ENCODE measurements at regions not wholly inside any gene's neighbourhood (a gene's known extent, or its start where the extent isn't known, plus 50 kb on each side); places are given as distances from the start of the nearest gene placed in this dataset.

DNA sequence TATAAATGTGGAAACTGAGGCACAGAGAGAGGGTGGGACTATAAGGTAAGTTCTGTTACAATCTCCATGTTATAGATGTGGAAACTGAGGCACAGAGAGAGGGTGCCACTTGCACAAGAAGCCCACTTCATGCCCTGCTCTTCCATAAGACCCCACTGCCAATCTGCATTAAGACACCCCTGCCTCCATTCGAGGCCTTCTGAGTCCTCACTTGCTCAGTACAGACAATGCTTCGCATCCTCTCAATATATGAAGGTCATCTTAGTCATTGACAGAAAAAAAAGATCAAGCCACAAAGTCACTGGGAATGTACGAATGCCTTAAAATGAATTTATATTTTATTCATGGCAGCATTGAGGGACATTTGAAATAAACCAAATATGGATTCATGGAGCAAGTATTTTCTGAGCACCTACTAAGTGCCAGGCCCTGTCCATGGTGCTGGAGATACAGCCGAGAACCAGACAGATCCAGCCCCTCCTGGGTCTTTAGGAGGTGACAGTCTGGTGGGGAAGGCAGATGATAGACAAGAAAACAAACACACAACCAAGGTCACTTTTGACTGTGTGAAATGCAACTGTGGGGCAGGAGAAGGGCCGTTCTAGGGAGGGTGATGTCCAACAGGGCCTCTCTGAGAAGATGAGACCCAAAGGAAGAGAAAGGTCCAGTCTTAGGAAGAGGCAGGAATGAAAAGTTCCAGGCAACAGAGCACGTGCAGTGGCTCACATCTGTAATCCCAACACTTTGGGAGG, 92.5 kb upstream of the PTPN1 start:
- Histone ChIP-seq H3K4me2 (ENCODE audit: insufficient read depth, low read length, poor library complexity, severe bottlenecking) (no peak overlapping the region), H3K9me3 (replicated peaks in 1 of 2; ENCODE audit: control insufficient read depth in 2 of 2, insufficient read depth in 1 of 2, low read depth in 1 of 2, low read length in 2 of 2) (peaks cover 0 to 3% of the 10 kb centered on the region in 2 donors), H4K91ac (ENCODE audit: low read depth, low read length, poor library complexity) (no peak overlapping the region), H3K9ac (ENCODE audit: low read depth, low read length, poor library complexity) (no peak overlapping the region), H2AFZ (ENCODE audit: low read length) (no peak overlapping the region), H3K27ac (replicated peaks; ENCODE audit: low read length) (no peak overlapping the region), H2BK15ac (ENCODE audit: low read length) (no peak overlapping the region), H3K36me3 (replicated peaks in 1 of 2; ENCODE audit: control insufficient read depth in 2 of 2, insufficient read depth in 2 of 2, low read length in 2 of 2) (no peaks in the 10 kb centered on the region), H2BK12ac (ENCODE audit: low read length) (no peak overlapping the region), H2BK5ac (ENCODE audit: low read length) (no peak overlapping the region), H3K4me3 (ENCODE audit: low read length in 2 of 2) (no peak overlapping the region), H2AK5ac (ENCODE audit: low read depth, low read length) (no peak overlapping the region), H4K8ac (ENCODE audit: low read depth, low read length) (no peak overlapping the region), H3K4ac (ENCODE audit: low read length) (no peak overlapping the region), H3K4me1 (ENCODE audit: control insufficient read depth in 2 of 2, insufficient read depth in 1 of 2, low read depth in 1 of 2, low read length in 2 of 2) (peaks cover 0 to 6% of the 10 kb centered on the region in 2 donors), H3K14ac (ENCODE audit: low read length) (no peak overlapping the region), H3K27me3 (ENCODE audit: control insufficient read depth in 3 of 3, insufficient read depth in 3 of 3, low read depth in 1 of 3, low read length in 3 of 3) (peaks cover 0 to 12% (median 0%) of the 10 kb centered on the region in 3 experiments), H3K79me1 (ENCODE audit: low read depth, low read length) (no peaks in the 10 kb centered on the region), H2BK120ac (ENCODE audit: low read depth, low read length) (no peak overlapping the region), H3K23ac (ENCODE audit: low read depth, low read length, poor library complexity) (no peak overlapping the region), H3K18ac (ENCODE audit: low read length) (no peak overlapping the region)
- no peak for DNase-seq (ENCODE audit: low spot score)
- no CpG with 5 or more reads among the region's 6 CpGs for WGBS, 2 donors (ENCODE audit: extremely low coverage in 2 of 2, insufficient read length in 2 of 2, insufficient replicate concordance in 1 of 2)

DNA sequence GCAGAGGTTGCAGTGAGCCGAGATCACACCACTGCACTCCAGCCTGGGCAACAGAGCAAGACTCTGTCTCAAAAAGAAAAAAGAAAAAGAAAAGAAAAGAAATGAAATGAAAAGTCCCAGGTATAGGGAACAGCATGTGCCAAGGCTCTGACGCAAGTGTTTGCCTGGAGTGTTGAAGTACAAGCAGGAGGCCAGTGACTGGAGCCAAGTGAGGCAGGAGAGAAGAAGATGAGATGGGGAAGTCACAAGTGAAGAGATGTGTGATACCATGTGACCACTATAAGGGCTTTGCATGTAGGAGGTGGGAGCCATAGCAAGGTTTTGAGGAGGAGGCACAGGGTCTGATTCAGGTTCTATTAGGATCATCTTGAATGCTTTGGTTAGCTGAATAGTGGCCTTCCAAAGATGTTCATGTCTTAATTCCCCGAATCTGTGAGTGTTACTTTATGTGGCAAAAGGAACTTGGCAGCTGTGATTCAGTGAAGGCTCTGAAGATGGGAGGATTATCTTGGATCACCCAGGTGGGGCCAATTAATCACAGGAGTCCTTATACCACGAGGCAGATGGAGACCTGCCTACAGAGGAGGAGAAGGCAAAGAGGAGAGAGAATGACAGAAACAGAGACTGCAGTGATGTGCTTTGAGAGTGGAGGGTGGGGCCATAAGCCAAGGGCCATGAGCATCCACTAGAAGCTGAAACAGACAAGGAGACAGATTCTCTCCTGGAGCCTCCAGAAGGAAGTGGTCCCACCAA, 91.1 kb upstream of the PTPN1 start:
- Histone ChIP-seq H3K4me1 (ENCODE audit: control insufficient read depth in 2 of 2, insufficient read depth in 1 of 2, low read depth in 1 of 2, low read length in 2 of 2) (peaks cover 0 to 6% of the 10 kb centered on the region in 2 donors), H4K91ac (ENCODE audit: low read depth, low read length, poor library complexity) (no peak overlapping the region), H2AK5ac (ENCODE audit: low read depth, low read length) (no peak overlapping the region), H3K36me3 (replicated peaks in 1 of 2; ENCODE audit: control insufficient read depth in 2 of 2, insufficient read depth in 2 of 2, low read length in 2 of 2) (no peaks in the 10 kb centered on the region), H3K9me3 (replicated peaks in 1 of 2; ENCODE audit: control insufficient read depth in 2 of 2, insufficient read depth in 1 of 2, low read depth in 1 of 2, low read length in 2 of 2) (peaks cover 0 to 3% of the 10 kb centered on the region in 2 donors), H3K14ac (ENCODE audit: low read length) (no peak overlapping the region), H2BK5ac (ENCODE audit: low read length) (no peak overlapping the region), H3K23ac (ENCODE audit: low read depth, low read length, poor library complexity) (no peak overlapping the region), H2AFZ (ENCODE audit: low read length) (no peak overlapping the region), H3K4me3 (ENCODE audit: low read length in 2 of 2) (no peak overlapping the region), H2BK15ac (ENCODE audit: low read length) (no peak overlapping the region), H3K18ac (ENCODE audit: low read length) (no peak overlapping the region), H3K27me3 (ENCODE audit: control insufficient read depth in 3 of 3, insufficient read depth in 3 of 3, low read depth in 1 of 3, low read length in 3 of 3) (peaks cover 0 to 19% (median 0%) of the 10 kb centered on the region in 3 experiments), H3K79me1 (ENCODE audit: low read depth, low read length) (no peaks in the 10 kb centered on the region), H2BK12ac (ENCODE audit: low read length) (no peak overlapping the region), H2BK120ac (ENCODE audit: low read depth, low read length) (no peak overlapping the region), H3K4ac (ENCODE audit: low read length) (no peak overlapping the region), H4K8ac (ENCODE audit: low read depth, low read length) (no peak overlapping the region), H3K27ac (replicated peaks; ENCODE audit: low read length) (no peak overlapping the region), H3K4me2 (ENCODE audit: insufficient read depth, low read length, poor library complexity, severe bottlenecking) (no peak overlapping the region), H3K9ac (ENCODE audit: low read depth, low read length, poor library complexity) (no peak overlapping the region)
- no peak for DNase-seq (ENCODE audit: low spot score)
- WGBS, 2 donors (ENCODE audit: extremely low coverage in 2 of 2, insufficient read length in 2 of 2, insufficient replicate concordance in 1 of 2): no CpG with 5 or more reads among the region's 4 CpGs

DNA sequence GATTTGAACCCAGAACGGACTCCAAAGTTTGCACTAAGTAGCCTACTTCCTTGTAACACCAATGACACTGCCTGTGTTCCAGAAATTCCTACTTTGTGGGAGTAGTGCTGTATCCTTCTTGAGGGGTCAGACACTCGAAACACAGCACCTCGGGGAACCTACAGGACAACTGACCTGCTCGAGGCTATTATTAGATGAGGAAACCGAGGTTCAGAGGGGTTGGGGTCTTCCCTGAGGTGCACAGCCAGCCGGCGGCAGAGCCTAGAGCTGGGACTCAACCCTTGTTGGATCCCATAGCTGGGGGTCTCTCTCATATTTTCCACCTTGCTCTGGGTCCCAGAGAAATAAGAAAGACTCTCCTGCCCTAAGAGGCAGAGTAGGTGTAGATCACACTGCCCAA, 89.8 kb upstream of the PTPN1 start:
- H3K18ac ChIP-seq (ENCODE audit: low read length): no peak overlapping the region
- WGBS, 2 donors (ENCODE audit: extremely low coverage in 2 of 2, insufficient read length in 2 of 2, insufficient replicate concordance in 1 of 2): no CpG with 5 or more reads among the region's 7 CpGs
- H2BK12ac ChIP-seq (ENCODE audit: low read length): no peak overlapping the region
- H3K36me3 ChIP-seq (replicated peaks in 1 of 2; ENCODE audit: control insufficient read depth in 2 of 2, insufficient read depth in 2 of 2, low read length in 2 of 2): no peaks in the 10 kb centered on the region
- H2BK5ac ChIP-seq (ENCODE audit: low read length): no peak overlapping the region
- no peak overlapping the region for H4K91ac ChIP-seq (ENCODE audit: low read depth, low read length, poor library complexity)
- H3K27ac ChIP-seq (replicated peaks; ENCODE audit: low read length): no peak overlapping the region
- H3K23ac ChIP-seq (ENCODE audit: low read depth, low read length, poor library complexity): no peak overlapping the region
- H3K9me3 ChIP-seq (replicated peaks in 1 of 2; ENCODE audit: control insufficient read depth in 2 of 2, insufficient read depth in 1 of 2, low read depth in 1 of 2, low read length in 2 of 2): peaks cover 0 to 3% of the 10 kb centered on the region in 2 donors
- no peak overlapping the region for H4K8ac ChIP-seq (ENCODE audit: low read depth, low read length)
- H3K9ac ChIP-seq (ENCODE audit: low read depth, low read length, poor library complexity): no peak overlapping the region
- no peak overlapping the region for H3K4me2 ChIP-seq (ENCODE audit: insufficient read depth, low read length, poor library complexity, severe bottlenecking)
- H3K79me1 ChIP-seq (ENCODE audit: low read depth, low read length): no peaks in the 10 kb centered on the region
- no peak overlapping the region for H2AFZ ChIP-seq (ENCODE audit: low read length)
- H2BK120ac ChIP-seq (ENCODE audit: low read depth, low read length): no peak overlapping the region
- no peak overlapping the region for H2AK5ac ChIP-seq (ENCODE audit: low read depth, low read length)
- peaks cover 0 to 23% (median 0%) of the 10 kb centered on the region in 3 experiments for H3K27me3 ChIP-seq (ENCODE audit: control insufficient read depth in 3 of 3, insufficient read depth in 3 of 3, low read depth in 1 of 3, low read length in 3 of 3)
- peaks cover 0 to 4% of the 10 kb centered on the region in 2 donors for H3K4me1 ChIP-seq (ENCODE audit: control insufficient read depth in 2 of 2, insufficient read depth in 1 of 2, low read depth in 1 of 2, low read length in 2 of 2)
- no peak overlapping the region for H3K4ac ChIP-seq (ENCODE audit: low read length)
- H3K4me3 ChIP-seq (ENCODE audit: low read length in 2 of 2): no peak overlapping the region
- H2BK15ac ChIP-seq (ENCODE audit: low read length): no peak overlapping the region
- no peak for DNase-seq (ENCODE audit: low spot score)
- H3K14ac ChIP-seq (ENCODE audit: low read length): no peak overlapping the region

Data from neuronal stem cell (in vitro differentiated cells).